ENCODE measurements at regions not wholly inside any gene's neighbourhood (a gene's known extent, or its start where the extent isn't known, plus 50 kb on each side); places are given as distances from the start of the nearest gene placed in this dataset.
"Not testable (repeated sequence)": the region's sequence is repeated elsewhere in the genome, so short reads cannot be mapped to it uniquely, and the experiment has no call there.

DNA sequence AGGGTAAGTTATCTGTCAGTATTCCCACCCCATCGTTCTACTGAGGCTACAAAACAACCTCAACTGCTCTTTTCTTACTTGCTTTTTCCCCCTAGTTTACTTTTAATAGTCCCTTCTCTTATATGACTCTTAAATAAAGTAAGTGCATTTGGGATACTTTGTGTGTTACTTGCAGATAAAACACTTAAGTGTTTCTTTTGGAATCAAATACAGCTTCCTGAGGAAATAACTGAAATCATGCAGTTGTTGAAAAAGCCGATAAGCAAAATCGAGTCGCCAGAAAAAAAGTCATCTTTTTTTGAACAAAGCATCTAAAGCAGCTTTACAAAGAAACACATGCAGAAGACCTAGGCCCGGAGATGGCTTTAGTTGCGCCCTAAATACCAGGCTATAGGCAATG, 53.5 kb upstream of the EPB41L4A start:
- DNase-seq (ENCODE audit: low spot score): no peak

GRCh38 chr5:112473989-112474388, 54.9 kb upstream of the EPB41L4A start:
- no peak for DNase-seq (ENCODE audit: low spot score)

DNA sequence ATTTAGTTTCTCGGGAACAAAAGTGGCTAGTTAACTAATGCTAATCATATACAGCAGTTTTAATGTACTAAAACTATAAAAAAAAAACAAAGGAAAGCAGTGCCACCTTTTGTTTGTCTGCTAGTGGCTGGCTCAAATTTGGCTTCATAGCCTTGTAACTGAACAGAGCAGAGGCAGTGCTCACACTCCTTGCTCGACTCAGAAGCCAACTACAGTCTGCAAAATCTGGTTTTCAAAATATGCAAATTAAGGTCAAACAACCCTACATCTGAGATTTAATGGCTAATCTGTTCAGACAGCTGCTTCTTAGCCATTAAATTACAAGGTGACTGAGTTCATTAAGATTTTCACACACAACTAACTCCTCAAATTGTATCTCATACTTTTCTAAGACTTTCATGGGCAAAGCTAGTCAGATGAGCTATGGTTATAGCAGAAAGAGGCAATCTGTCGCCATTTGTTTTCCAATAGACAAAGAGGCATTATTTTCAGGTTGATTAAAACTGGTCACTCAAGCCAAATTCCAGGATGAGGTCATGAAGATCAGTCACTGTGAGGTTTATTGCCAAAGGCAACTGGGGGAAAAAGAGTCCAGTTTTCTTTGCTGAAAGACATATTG, 56.8 kb upstream of the EPB41L4A start:
- no peak for DNase-seq (ENCODE audit: low spot score)

DNA sequence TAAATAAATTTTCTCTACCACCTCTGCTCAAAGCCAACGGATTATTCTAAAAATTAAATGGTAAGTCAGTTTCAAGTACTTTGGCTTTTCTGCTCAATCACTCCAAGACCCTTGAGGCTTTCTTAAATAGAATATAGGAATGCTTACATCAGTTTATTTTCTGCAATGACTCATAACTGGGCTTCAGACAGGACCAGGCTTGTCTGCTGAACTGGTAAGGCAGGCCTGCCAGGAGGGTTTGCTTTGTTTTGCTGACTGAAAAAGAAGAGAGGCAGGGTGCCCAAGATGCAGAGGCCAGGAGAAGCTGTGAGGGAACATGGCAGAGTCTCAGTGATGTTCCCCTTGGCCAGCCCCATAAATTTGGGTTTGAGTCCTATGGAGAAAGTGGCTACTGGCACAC, 60.3 kb upstream of the EPB41L4A start:
- DNase-seq (ENCODE audit: low spot score): no peak

GRCh38 chr5:112480501-112480900, 61.4 kb upstream of the EPB41L4A start:
- DNase-seq (ENCODE audit: low spot score): no peak

- DNase-seq (ENCODE audit: low spot score): no peak
These were observed 64.6 kb upstream of the EPB41L4A start for GRCh38 chr5:112483704-112484103.

DNA sequence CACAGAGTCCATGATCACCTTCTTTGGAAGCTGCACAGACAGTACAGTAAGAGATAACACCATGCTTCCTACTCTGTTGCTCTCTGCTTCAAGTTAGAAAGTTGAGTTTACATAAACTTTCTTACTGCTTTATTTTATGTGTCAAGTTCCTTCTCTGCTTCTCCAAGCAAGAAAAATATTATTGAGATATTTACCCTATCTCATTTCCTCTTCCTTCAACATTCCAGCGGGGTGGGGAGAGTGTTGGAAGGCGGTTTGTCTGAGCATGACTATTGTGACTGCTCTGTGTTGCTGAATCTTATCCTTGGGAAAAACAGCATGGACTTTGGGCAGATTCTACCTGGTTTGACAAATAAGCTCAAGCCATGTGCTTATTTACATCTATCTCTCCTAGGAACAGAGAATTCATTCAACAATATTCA, 66.9 kb upstream of the EPB41L4A start:
- no peak for DNase-seq (ENCODE audit: low spot score)

GRCh38 chr5:112491257-112491656, 72.2 kb upstream of the EPB41L4A start:
- DNase-seq (ENCODE audit: low spot score): peak; percentile 27

GRCh38 chr5:112492291-112492690, 73.2 kb upstream of the EPB41L4A start:
- DNase-seq (ENCODE audit: low spot score): peak; percentile 83

- peak; percentile 84 for DNase-seq (ENCODE audit: low spot score)
These were observed 84.8 kb upstream of the EPB41L4A start for GRCh38 chr5:112503749-112504501.

- DNase-seq (ENCODE audit: low spot score): not testable (repeated sequence)
These were observed 90.0 kb upstream of the EPB41L4A start for GRCh38 chr5:112509097-112509496.

DNA sequence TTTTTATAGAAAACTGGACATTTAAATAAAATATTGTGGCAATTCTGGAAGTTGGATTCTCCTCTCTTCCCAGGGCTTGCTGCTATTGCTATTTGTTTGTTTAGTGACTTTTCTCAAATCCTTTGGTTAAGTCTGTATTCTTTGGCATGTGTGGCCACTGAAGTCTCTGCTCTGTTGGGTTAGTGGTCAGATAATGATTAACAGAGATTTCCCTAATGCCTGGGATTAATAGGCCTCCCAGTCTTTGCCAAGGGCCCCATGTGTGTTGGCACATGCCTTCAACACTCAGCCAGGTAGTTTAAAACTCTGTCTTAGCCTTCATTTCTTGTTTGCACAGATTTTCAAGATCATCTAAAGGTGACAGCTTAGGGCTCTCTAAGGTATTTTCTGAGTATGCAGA, 92.8 kb upstream of the EPB41L4A start:
- peak; percentile 30 for DNase-seq (ENCODE audit: low spot score)

DNA sequence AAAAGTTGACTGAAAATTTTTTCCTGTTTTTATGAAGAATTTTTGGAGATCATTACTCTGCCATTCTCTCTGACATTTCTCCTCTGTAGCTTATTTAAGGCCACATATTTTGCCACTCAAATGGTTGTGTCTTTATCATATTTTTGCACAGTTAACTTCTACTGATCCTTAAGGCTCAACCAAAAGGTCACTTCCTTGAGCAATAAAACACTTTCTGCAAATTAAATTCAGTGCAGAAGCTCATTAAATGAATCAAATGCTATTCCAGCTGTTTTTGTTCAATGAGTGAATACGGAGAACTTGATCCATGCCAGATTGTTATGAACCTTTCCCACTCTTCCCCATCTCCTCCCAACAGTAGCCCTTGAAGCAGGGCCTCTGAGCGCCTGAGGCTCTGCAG, 93.8 kb upstream of the EPB41L4A start:
- DNase-seq (ENCODE audit: low spot score): no peak

DNA sequence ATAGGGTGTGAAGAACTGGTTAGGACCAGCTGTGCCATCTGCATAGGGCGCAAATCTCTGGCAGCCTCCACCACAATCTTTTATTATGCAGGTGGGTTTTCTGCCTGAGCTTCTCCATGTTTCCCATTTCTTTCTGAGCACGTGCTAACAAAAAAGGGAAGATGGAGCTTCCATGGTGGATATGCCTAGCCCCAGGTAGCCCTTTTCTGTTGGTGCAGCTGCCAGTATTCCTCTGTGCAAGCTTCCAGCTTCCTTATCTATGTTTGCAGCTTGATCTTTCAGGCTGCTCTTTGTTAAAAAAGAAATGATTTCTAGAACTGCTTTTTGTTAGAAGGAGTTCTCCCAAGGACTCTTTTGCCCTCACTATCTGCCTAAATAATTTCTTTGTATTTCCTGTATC, 95.0 kb upstream of the EPB41L4A start:
- DNase-seq (ENCODE audit: low spot score): no peak

- DNase-seq (ENCODE audit: low spot score): not testable (repeated sequence)
These were observed 101.4 kb upstream of the EPB41L4A start for GRCh38 chr5:112520474-112520873.

- not testable (repeated sequence) for DNase-seq (ENCODE audit: low spot score)
These were observed 104.0 kb upstream of the EPB41L4A start for GRCh38 chr5:112522891-112523673.

DNA sequence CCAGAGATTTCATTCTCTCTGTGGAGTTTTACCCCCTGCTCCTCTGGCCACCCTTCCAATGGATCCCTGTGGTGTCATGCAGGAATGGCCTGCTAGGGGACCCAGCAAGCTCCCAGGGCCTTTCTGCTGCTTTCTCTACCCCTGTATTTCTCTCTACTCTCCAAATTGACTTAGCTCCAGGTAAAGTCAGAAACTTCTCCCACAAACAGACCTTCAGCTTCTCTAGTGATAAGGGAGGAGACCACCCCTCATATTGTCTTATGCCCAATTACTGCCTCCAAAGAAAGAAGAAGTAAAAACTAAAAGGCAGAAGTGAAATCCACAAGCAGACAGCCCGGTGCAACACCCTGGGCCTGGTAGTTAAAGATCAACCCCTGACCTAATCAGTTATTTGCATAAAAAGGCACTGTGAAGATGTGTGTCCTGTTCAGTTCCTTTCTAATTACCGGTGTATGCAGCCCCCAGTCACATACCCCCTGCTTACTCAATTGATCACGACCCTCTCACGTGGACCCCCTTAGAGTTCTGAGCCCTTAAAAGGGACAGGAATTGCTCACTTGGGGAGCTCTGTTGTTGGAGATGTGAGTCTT, 104.7 kb upstream of the EPB41L4A start:
- not testable (repeated sequence) for DNase-seq (ENCODE audit: low spot score)

GRCh38 chr5:112525217-112525616, 106.1 kb upstream of the EPB41L4A start:
- DNase-seq (ENCODE audit: low spot score): no peak

- DNase-seq (ENCODE audit: low spot score): no peak
These were observed 109.9 kb upstream of the EPB41L4A start for GRCh38 chr5:112528928-112529327.

DNA sequence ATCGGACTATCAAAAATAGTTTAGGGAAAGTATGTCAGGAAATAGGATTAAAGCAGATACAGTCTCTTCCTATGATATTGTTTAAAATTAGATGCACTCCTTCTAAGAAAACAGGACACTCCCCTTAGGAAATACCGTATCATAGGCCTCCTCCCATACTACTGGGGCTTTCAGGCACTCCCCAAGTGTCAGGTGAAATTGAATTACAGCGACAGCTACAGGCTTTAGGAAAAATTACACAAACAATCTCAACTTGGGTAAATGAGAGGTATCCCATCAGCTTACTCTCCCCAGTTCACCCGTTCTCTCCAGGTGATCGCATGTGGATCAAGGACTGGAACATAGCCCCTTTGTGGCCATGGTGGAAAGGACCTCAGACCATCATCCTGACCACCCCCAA, 110.4 kb upstream of the EPB41L4A start:
- DNase-seq (ENCODE audit: low spot score): peak; percentile 30

- no peak for DNase-seq (ENCODE audit: low spot score)
These were observed 113.7 kb upstream of the EPB41L4A start for GRCh38 chr5:112532654-112533360.
